GM12878 (cell line): ENCODE measurements at regions not wholly inside any gene's neighbourhood (a gene's known extent, or its start where the extent isn't known, plus 50 kb on each side); places are given as distances from the start of the nearest gene placed in this dataset.

Experiments
- ATAC-seq: fragments of 200-7000 bp; cut with Tn5 transposase; 3 replicates; pipeline ENCODE4 v1.9.1; 2020; ENCODE audit warnings: mild to moderate bottlenecking, moderate library complexity
- BruUV-seq: library from RNA; stranded (reverse); fragments of 400-500 nt; replicated peaks from 2 replicates; lab custom pipeline; 2021; lab: Mats Ljungman, UMichigan
- CTCF ChIA-PET: fragments of 300-600 bp; sonication (Branson Sonifier 250); formaldehyde crosslinking; extraction: SDS; loops from one replicate; lab custom pipeline; 2021; ENCODE audit warnings: inconsistent platforms; lab: Yijun Ruan, JAX
- POLR2A ChIA-PET: fragments of 350-600 bp; formaldehyde crosslinking; extraction: SDS; loops from one replicate; lab custom pipeline; 2021; ENCODE audit warnings: inconsistent platforms; lab: Charles Lee
- RAD21 ChIA-PET: fragments of 300-600 bp; sonication (Branson Sonifier 250); formaldehyde crosslinking; loops from one replicate; lab custom pipeline; 2023; ENCODE audit warnings: antibody characterized with exemption; ENCODE audit not compliant: unreplicated experiment; lab: Charles Lee
- SMC1A ChIA-PET: fragments of 300-600 bp; sonication (Branson Sonifier 250); formaldehyde crosslinking; loops from one replicate; lab custom pipeline; 2023; ENCODE audit not compliant: unreplicated experiment, uncharacterized antibody; lab: Charles Lee
- DNase-seq: peaks from one replicate; pipeline ENCODE4 v3.0.0-alpha.2; 2011; ENCODE audit warnings: low read depth, low spot score
- FAIRE-seq: peaks from 3 replicates; lab custom pipeline; 2011; peaks lifted over from hg19 to GRCh38; lab: Jason Lieb, UNC
- H2AFZ ChIP-seq: 2 replicates; pipeline ENCODE4 v1.6.0; 2011; ENCODE audit warnings: low read depth, low read length, control low read depth; ENCODE audit not compliant: control insufficient read depth
- H3K27ac ChIP-seq: 2 replicates; pipeline ENCODE4 v1.5.1; 2011; ENCODE audit warnings: control low read depth; ENCODE audit not compliant: control insufficient read depth, insufficient read depth
- H3K27me3 ChIP-seq, 2 experiments: replicated peaks in 1 of 2; 2 replicates each; pipeline versions ENCODE4 v1.6.0 to v1.6.1; 2011; ENCODE audit warnings: low read length in 1 of 2; ENCODE audit not compliant: control insufficient read depth in 2 of 2, insufficient read depth in 2 of 2
- H3K36me3 ChIP-seq, 2 experiments: 2 replicates each; pipeline ENCODE4 v1.5.1; 2011; ENCODE audit warnings: low read length in 1 of 2; ENCODE audit not compliant: control insufficient read depth in 2 of 2, insufficient read depth in 2 of 2
- H3K4me1 ChIP-seq: 2 replicates; pipeline ENCODE4 v1.6.1; 2011; ENCODE audit warnings: mild to moderate bottlenecking, low read length, moderate library complexity, mixed read lengths; ENCODE audit not compliant: control insufficient read depth, insufficient read depth
- H3K4me2 ChIP-seq: 2 replicates; pipeline ENCODE4 v1.6.0; 2011; ENCODE audit warnings: control low read depth; ENCODE audit not compliant: control insufficient read depth, insufficient read depth
- H3K4me3 ChIP-seq: fragments of 200-600 bp; sonication (generic); 2 replicates; pipeline ENCODE4 v1.5.1; 2016
- H3K79me2 ChIP-seq: 2 replicates; pipeline ENCODE4 v1.6.0; 2011; ENCODE audit warnings: low read length; ENCODE audit not compliant: control insufficient read depth, insufficient read depth
- H3K9ac ChIP-seq: 2 replicates; pipeline ENCODE4 v1.8.0; 2011; ENCODE audit warnings: low read length, control low read depth, mixed read lengths; ENCODE audit not compliant: control insufficient read depth, insufficient read depth
- H3K9me3 ChIP-seq: replicated peaks from 3 replicates; pipeline ENCODE4 v1.5.1; 2011; ENCODE audit warnings: mild to moderate bottlenecking, low read length; ENCODE audit not compliant: control insufficient read depth, insufficient read depth
- H4K20me1 ChIP-seq: 2 replicates; pipeline ENCODE4 v1.6.0; 2011; ENCODE audit not compliant: control insufficient read depth, insufficient read depth
- CBFB ChIP-seq: IDR thresholded peaks from 2 replicates; pipeline ENCODE4 v1.6.1; 2016; ENCODE audit warnings: antibody characterized with exemption, low read depth
- CBX3 ChIP-seq: fragments of 200-600 bp; sonication (generic); IDR thresholded peaks from 2 replicates; pipeline ENCODE4 v1.6.1; 2016; ENCODE audit warnings: low read depth, borderline replicate concordance
- CHD2 ChIP-seq: IDR thresholded peaks from 2 replicates; pipeline ENCODE4 v1.6.1; 2011; ENCODE audit warnings: low read depth, low read length, improper control_type of control experiment, borderline replicate concordance
- MYB ChIP-seq: fragments of 150-350 bp; IDR thresholded peaks from 2 replicates; pipeline ENCODE4 v1.6.1; 2014; ENCODE audit warnings: mild to moderate bottlenecking, low read depth, low read length, borderline replicate concordance
- in situ Hi-C: fragments of 300-500 bp; cut with MboI; formaldehyde crosslinking; loops from 9 replicates; pipeline ENCODE4 v1.14.3; 2018; ENCODE audit warnings: mixed read lengths
- intact Hi-C: fragments of 100-400 bp; cut with micrococcal nuclease; formaldehyde crosslinking; loops from one replicate; pipeline ENCODE4 v1.14.2; 2022; ENCODE audit not compliant: unreplicated experiment
- TF ChIP-seq, protein P1 (sequence below): IDR thresholded peaks from 2 replicates; pipeline ENCODE4 v1.6.1; 2012; ENCODE audit warnings: low read depth, low read length, improper control_type of control experiment
- TF ChIP-seq, protein P2 (sequence below): fragments of 450-650 bp; IDR thresholded peaks from 2 replicates; pipeline ENCODE4 v1.6.1; 2017; ENCODE audit warnings: mild to moderate bottlenecking

DNA sequence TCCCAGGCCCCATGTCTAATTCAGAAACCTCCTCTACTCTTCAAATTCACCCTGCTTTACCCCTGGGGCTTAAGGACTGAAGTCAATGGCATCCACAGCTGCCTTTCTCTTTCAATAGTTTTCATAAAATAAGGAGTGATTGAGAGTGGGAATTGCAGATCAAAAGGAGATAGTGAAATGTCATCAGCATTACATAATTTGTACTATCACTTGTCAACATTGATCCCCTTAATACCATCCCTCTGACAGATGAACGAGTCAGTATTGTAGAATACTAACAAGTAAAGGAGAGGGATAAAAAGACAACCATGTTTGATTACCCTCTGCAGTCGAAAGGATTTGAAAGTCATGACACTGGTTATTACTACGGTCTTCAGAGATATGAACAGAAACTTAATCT is 212.4 kb downstream of the TMEM114 start (continued):
- TF ChIP-seq, protein P1, sequence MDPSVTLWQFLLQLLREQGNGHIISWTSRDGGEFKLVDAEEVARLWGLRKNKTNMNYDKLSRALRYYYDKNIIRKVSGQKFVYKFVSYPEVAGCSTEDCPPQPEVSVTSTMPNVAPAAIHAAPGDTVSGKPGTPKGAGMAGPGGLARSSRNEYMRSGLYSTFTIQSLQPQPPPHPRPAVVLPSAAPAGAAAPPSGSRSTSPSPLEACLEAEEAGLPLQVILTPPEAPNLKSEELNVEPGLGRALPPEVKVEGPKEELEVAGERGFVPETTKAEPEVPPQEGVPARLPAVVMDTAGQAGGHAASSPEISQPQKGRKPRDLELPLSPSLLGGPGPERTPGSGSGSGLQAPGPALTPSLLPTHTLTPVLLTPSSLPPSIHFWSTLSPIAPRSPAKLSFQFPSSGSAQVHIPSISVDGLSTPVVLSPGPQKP: no peak
- TF ChIP-seq CHD2 (no peak), CBFB (no peak)
- TF ChIP-seq, protein P2, sequence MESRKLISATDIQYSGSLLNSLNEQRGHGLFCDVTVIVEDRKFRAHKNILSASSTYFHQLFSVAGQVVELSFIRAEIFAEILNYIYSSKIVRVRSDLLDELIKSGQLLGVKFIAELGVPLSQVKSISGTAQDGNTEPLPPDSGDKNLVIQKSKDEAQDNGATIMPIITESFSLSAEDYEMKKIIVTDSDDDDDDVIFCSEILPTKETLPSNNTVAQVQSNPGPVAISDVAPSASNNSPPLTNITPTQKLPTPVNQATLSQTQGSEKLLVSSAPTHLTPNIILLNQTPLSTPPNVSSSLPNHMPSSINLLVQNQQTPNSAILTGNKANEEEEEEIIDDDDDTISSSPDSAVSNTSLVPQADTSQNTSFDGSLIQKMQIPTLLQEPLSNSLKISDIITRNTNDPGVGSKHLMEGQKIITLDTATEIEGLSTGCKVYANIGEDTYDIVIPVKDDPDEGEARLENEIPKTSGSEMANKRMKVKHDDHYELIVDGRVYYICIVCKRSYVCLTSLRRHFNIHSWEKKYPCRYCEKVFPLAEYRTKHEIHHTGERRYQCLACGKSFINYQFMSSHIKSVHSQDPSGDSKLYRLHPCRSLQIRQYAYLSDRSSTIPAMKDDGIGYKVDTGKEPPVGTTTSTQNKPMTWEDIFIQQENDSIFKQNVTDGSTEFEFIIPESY: no peak

DNA sequence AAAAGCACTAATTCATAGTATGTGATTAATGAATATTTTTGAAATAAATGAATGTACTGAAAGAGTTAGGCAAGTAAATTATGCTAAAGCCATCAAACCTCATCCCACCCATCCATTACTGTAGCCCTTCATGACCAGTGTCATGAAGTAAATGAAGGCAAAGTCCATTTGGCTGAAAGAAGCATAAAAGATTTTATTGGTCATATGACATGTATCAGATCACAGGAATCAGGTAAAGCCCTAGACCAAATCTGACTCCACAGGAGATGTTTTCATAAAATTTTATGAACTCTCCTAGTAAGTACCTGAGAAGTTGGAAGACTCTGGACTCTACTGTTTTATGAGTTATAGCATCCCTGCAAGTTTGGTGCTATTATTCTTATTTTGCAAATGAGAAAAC is 213.5 kb downstream of the TMEM114 start:
- Histone ChIP-seq H3K9me3 (no peaks in the 10 kb centered on the region), H3K4me1 (no peaks in the 10 kb centered on the region), H2AFZ (no peak overlapping the region), H3K4me3 (no peak overlapping the region), H3K4me2 (no peak overlapping the region), H3K27me3 (no peaks in the 10 kb centered on the region), H3K27ac (no peak overlapping the region), H3K9ac (no peak overlapping the region), H3K36me3 (no peaks in the 10 kb centered on the region), H3K79me2 (no peaks in the 10 kb centered on the region), H4K20me1 (no peaks in the 10 kb centered on the region)
- RAD21 ChIA-PET: no interaction called here
- in situ Hi-C loops (loop anchor here (25.0 kb wide), 2 partner anchors 360 to 610 kb away; no protein-coding TSS in a partner anchor), intact Hi-C loops (no loop called here)
- DNase-seq: no peak
- no peak for FAIRE-seq
- TF ChIP-seq MYB: no peak
- no peak for TF ChIP-seq CBX3
- no peak for ATAC-seq
- CTCF ChIA-PET: no interaction called here
- SMC1A ChIA-PET: no interaction called here
- no TSS peak for BruUV-seq
- POLR2A ChIA-PET: no interaction called here
